ENCODE measurements at regions not wholly inside any gene's neighbourhood (a gene's known extent, or its start where the extent isn't known, plus 50 kb on each side); places are given as distances from the start of the nearest gene placed in this dataset.

GRCh38 chr5:133716532-133717183, 104.3 kb upstream of the FSTL4 start:
- no peak for TF ChIP-seq EZH2phosphoT487 (IDR thresholded peaks at IDR 0.05; ENCODE audit: low read depth)

GRCh38 chr5:133715616-133716015, 103.3 kb upstream of the FSTL4 start:
- no peaks in the 10 kb centered on the region for H3K79me2 ChIP-seq (ENCODE audit: low read length)
- H4K20me1 ChIP-seq (ENCODE audit: insufficient read depth, low read length), result no peaks in the 10 kb centered on the region
- no peak overlapping the region for H2AFZ ChIP-seq (ENCODE audit: low read depth, low read length)
- H3K4me1 ChIP-seq (ENCODE audit: low read length), result peaks cover 9% of the 10 kb centered on the region
- 0 out of 2 replicates have a peak, but pooled peaks cover 3% of the 10 kb centered on the region for H3K27me3 ChIP-seq (ENCODE audit: low read depth, low read length)
- TF ChIP-seq EZH2phosphoT487 (IDR thresholded peaks at IDR 0.05; ENCODE audit: low read depth), result no peak
- TF ChIP-seq CTCF (IDR thresholded peaks at IDR 0.05; ENCODE audit: low read depth, low read length), result no peak
- no peak overlapping the region for H3K27ac ChIP-seq (ENCODE audit: low read length)
- no peak overlapping the region for H3K4me2 ChIP-seq (ENCODE audit: low read length)
- H3K9me3 ChIP-seq (ENCODE audit: insufficient read depth, low read length), result no peaks in the 10 kb centered on the region
- no peak overlapping the region for H3K9ac ChIP-seq (ENCODE audit: low read length)
- H3K36me3 ChIP-seq (replicated peaks; ENCODE audit: low read depth, low read length), result no peaks in the 10 kb centered on the region
- H3K4me3 ChIP-seq (ENCODE audit: low read length), result no peak overlapping the region

More at GRCh38 chr5:133716532-133717183, 104.3 kb upstream of the FSTL4 start:
- H3K27ac ChIP-seq (ENCODE audit: low read length), result no peak overlapping the region
- H3K4me1 ChIP-seq (ENCODE audit: low read length), result peaks cover 9% of the 10 kb centered on the region
- peaks cover 5% of the 10 kb centered on the region; the same call in 1 of the 2 replicates for H3K9me3 ChIP-seq (ENCODE audit: insufficient read depth, low read length)
- H3K27me3 ChIP-seq (ENCODE audit: low read depth, low read length), result 0 out of 2 replicates have a peak, but pooled peaks cover 3% of the 10 kb centered on the region
- H2AFZ ChIP-seq (ENCODE audit: low read depth, low read length), result no peak overlapping the region
- H3K9ac ChIP-seq (ENCODE audit: low read length), result no peak overlapping the region
- H3K79me2 ChIP-seq (ENCODE audit: low read length), result no peaks in the 10 kb centered on the region
- H3K36me3 ChIP-seq (replicated peaks; ENCODE audit: low read depth, low read length), result no peaks in the 10 kb centered on the region
- H3K4me2 ChIP-seq (ENCODE audit: low read length), result no peak overlapping the region
- no peaks in the 10 kb centered on the region for H4K20me1 ChIP-seq (ENCODE audit: insufficient read depth, low read length)
- no peak overlapping the region for H3K4me3 ChIP-seq (ENCODE audit: low read length)

GRCh38 chr5:133715216-133715615, 102.9 kb upstream of the FSTL4 start:
- Histone ChIP-seq H3K4me1 (ENCODE audit: low read length) (peaks cover 9% of the 10 kb centered on the region), H4K20me1 (ENCODE audit: insufficient read depth, low read length) (no peaks in the 10 kb centered on the region), H3K27ac (ENCODE audit: low read length) (no peak overlapping the region), H3K4me2 (ENCODE audit: low read length) (no peak overlapping the region), H3K79me2 (ENCODE audit: low read length) (no peaks in the 10 kb centered on the region), H3K36me3 (replicated peaks; ENCODE audit: low read depth, low read length) (no peaks in the 10 kb centered on the region), H3K27me3 (ENCODE audit: low read depth, low read length) (0 out of 2 replicates have a peak, but pooled peaks cover 3% of the 10 kb centered on the region), H2AFZ (ENCODE audit: low read depth, low read length) (no peak overlapping the region), H3K9me3 (ENCODE audit: insufficient read depth, low read length) (no peaks in the 10 kb centered on the region), H3K9ac (ENCODE audit: low read length) (no peak overlapping the region), H3K4me3 (ENCODE audit: low read length) (no peak overlapping the region)
- TF ChIP-seq CTCF (IDR thresholded peaks at IDR 0.05; ENCODE audit: low read depth, low read length) (no peak), EZH2phosphoT487 (IDR thresholded peaks at IDR 0.05; ENCODE audit: low read depth) (no peak)

GRCh38 chr5:133714161-133714915, 102.0 kb upstream of the FSTL4 start:
- no peaks in the 10 kb centered on the region for H4K20me1 ChIP-seq (ENCODE audit: insufficient read depth, low read length)
- no peaks in the 10 kb centered on the region for H3K9me3 ChIP-seq (ENCODE audit: insufficient read depth, low read length)
- no peak overlapping the region for H3K27ac ChIP-seq (ENCODE audit: low read length)
- H3K79me2 ChIP-seq (ENCODE audit: low read length), result no peaks in the 10 kb centered on the region
- 0 out of 2 replicates have a peak, but pooled peaks cover 3% of the 10 kb centered on the region for H3K27me3 ChIP-seq (ENCODE audit: low read depth, low read length)
- H3K4me3 ChIP-seq (ENCODE audit: low read length), result no peak overlapping the region
- H2AFZ ChIP-seq (ENCODE audit: low read depth, low read length), result no peak overlapping the region
- peaks cover 5% of the 10 kb centered on the region for H3K4me1 ChIP-seq (ENCODE audit: low read length)
- H3K36me3 ChIP-seq (replicated peaks; ENCODE audit: low read depth, low read length), result no peaks in the 10 kb centered on the region
- no peak overlapping the region for H3K4me2 ChIP-seq (ENCODE audit: low read length)
- TF ChIP-seq CTCF (IDR thresholded peaks at IDR 0.05; ENCODE audit: low read depth, low read length) (no peak), EZH2phosphoT487 (IDR thresholded peaks at IDR 0.05; ENCODE audit: low read depth) (no peak)
- H3K9ac ChIP-seq (ENCODE audit: low read length), result no peak overlapping the region

Data from OCI-LY3 (cell line).